ENCODE measurements at regions not wholly inside any gene's neighbourhood (a gene's known extent, or its start where the extent isn't known, plus 50 kb on each side); places are given as distances from the start of the nearest gene placed in this dataset.

DNA sequence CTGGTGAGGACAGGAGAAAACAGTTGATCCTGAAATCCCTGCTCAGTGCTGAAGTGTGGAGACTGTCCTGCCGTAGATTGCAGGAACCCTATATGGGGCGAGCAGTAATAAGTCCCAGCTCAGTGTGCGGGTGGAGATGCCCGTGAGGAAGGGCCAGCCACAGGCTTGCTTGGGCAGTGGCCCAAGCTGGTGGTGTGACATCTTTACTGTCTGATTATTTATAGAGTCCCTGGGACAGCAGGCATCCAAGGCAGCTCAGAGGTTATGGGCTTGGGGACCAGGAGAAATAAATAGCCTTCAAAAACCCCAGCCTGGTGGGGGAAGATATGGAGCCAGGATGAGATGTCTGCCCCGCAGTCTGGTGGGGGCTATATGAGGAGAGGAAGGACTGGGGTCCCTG is 170.7 kb upstream of the POU3F1 start:
- H3K4me3 ChIP-seq (ENCODE audit: low read depth, low read length): no peak overlapping the region
- no peak for DNase-seq (ENCODE audit: low read depth, low spot score)
- in situ Hi-C loops (cut with HindIII; ENCODE audit: low sequenced_read_pairs): no loop called here
- TF ChIP-seq, protein P1, sequence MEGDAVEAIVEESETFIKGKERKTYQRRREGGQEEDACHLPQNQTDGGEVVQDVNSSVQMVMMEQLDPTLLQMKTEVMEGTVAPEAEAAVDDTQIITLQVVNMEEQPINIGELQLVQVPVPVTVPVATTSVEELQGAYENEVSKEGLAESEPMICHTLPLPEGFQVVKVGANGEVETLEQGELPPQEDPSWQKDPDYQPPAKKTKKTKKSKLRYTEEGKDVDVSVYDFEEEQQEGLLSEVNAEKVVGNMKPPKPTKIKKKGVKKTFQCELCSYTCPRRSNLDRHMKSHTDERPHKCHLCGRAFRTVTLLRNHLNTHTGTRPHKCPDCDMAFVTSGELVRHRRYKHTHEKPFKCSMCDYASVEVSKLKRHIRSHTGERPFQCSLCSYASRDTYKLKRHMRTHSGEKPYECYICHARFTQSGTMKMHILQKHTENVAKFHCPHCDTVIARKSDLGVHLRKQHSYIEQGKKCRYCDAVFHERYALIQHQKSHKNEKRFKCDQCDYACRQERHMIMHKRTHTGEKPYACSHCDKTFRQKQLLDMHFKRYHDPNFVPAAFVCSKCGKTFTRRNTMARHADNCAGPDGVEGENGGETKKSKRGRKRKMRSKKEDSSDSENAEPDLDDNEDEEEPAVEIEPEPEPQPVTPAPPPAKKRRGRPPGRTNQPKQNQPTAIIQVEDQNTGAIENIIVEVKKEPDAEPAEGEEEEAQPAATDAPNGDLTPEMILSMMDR (IDR thresholded peaks at IDR 0.05; ENCODE audit: low read depth, low read length): no peak

DNA sequence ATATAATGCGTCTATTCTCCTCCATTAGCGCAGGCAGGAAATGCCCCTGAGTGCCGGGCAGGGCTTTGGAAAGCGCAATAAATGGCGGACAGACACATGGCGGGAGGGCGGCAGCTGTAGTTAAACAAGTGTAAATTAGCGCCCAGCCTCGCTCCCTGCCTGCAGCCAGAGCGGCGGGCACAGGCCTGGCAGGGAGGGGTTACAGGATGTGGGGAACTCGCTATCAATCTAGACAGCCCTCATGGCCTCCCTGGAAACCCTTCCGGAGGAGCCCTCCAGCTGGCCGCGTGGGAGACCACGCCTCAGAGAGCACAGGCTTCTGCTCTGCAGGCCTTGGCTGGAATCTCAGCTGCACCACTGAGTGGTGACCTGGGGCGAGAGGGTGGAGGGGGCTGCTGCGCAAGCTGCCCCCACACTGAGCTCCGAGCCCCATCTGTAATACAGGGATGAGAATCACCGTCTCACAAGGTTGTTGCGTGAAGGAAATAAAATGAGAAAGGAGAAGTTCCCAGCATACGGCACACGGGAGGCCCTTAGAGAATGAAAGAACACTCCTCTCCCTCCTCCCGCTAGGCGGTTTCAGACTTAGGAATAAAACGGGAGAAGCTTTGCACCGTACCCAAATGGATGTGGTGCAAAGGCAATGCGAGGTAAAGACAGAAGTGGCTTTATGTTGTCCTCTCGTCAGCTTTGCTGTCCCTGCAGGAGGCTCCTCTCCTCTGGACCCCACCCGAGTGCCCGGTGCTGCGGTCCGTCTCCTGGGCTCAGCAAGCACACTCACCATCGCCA is 167.2 kb upstream of the POU3F1 start:
- no peak overlapping the region for H3K4me3 ChIP-seq (ENCODE audit: low read depth, low read length)
- TF ChIP-seq, protein P1 (IDR thresholded peaks at IDR 0.05; ENCODE audit: low read depth, low read length): no peak
- in situ Hi-C loops (cut with HindIII; ENCODE audit: low sequenced_read_pairs): no loop called here
- no peak for DNase-seq (ENCODE audit: low read depth, low spot score)

DNA sequence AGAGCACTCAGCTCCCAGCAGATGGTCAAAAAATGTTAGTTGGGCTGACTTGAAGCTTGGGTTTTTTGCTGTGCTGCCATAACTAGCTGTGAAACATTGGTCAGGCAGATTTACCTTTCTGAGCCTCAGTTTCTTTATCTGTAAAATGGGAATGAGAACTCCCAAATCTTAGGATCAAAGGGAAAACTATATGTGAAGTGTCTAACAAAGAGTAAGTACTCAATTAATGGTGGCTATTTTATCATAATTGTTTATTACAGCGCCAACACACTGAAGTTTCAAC is 164.2 kb upstream of the POU3F1 start:
- no peak for DNase-seq (ENCODE audit: low read depth, low spot score)
- TF ChIP-seq, protein P1 (IDR thresholded peaks at IDR 0.05; ENCODE audit: low read depth, low read length): no peak
- no peak overlapping the region for H3K4me3 ChIP-seq (ENCODE audit: low read depth, low read length)
- in situ Hi-C loops (cut with HindIII; ENCODE audit: low sequenced_read_pairs): no loop called here

DNA sequence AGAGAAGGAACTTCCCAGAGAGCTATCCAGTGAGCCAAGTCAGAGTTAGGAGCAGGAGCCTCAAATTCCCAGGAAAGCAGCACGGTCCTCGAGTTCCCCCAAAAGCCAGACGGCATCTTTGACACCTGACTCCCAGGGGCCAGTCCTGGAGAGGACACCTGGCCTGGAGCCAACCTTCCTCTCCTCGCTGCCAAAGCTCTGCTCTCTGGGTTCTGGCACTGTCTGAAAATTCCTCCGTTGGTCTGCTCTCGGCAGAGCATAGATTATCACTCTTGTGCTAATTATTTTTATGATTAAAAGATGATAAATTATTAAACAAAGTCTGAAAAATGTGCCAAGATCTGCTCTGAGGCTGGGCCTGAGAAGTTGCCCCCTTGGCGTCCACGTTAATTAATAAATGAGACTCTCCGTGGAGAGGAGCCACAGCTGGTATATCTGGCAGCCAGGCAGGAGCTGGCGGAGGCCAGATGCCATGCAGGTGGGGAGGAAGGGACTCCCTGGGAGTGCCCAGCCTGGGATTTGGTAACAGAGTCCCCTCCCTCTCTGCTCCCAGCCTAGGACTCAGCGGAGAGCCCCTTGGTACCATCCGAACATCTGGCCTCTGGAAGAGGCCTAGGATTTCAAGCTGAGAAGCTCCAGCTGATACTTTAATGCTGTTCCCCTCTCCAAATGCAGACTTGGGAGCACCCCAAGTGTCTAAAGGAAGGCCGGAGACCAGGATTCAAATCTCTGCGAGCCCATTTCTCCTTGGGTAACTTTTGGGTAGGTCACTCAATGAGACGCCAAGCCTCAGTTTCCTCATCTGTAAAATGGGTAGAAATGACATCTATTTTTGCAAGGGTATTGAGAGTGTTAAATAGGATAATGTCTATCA is 163.7 kb upstream of the POU3F1 start:
- DNase-seq (ENCODE audit: low read depth, low spot score): no peak
- TF ChIP-seq, protein P1 (IDR thresholded peaks at IDR 0.05; ENCODE audit: low read depth, low read length): no peak
- in situ Hi-C loops (cut with HindIII; ENCODE audit: low sequenced_read_pairs): no loop called here
- no peak overlapping the region for H3K4me3 ChIP-seq (ENCODE audit: low read depth, low read length)

DNA sequence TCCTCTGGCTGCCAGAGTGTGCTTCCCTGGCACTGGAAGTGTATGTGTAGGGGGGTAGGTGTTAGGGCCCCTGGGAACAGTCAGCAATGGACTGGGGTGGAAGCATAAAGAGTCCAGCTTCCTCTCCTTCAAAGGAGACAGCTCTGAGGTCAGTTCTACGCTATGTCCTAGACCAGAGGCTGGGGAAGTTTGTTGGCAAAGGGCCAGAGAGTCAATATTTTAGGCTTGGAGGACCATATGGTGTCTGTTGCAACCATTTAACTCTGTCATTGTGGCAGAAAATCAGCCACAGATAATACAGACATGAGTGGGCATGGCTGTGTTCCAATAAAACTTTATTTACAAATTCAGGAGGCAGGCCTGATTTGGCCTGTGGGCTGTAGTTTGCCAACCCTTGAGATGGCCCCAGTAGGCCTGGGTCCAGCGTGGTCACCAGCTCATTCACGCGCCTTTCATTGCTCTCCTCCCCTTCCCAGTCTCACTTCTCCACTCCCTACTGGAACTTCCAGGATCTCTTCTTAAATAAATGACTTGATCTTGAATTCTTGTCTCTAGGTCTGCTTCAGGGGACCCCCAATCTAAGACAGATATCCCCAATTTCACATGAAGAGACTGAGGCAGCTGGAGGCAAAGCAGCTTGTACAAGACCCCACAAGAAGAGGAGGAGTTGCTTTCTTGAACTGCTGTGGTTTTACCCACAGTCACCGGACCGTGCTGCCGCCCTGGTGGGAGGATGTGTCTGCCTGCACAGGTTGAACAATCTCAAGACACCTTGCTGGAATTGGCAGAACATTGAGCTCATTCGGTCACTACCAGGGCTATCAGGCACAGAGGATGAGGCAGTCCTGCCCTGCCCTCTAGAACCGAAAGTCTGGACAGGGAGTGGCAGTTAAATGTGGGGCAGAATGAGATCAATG is 162.4 kb upstream of the POU3F1 start:
- in situ Hi-C loops (cut with HindIII; ENCODE audit: low sequenced_read_pairs): no loop called here
- TF ChIP-seq, protein P1 (IDR thresholded peaks at IDR 0.05; ENCODE audit: low read depth, low read length): no peak
- DNase-seq (ENCODE audit: low read depth, low spot score): no peak
- no peak overlapping the region for H3K4me3 ChIP-seq (ENCODE audit: low read depth, low read length)

DNA sequence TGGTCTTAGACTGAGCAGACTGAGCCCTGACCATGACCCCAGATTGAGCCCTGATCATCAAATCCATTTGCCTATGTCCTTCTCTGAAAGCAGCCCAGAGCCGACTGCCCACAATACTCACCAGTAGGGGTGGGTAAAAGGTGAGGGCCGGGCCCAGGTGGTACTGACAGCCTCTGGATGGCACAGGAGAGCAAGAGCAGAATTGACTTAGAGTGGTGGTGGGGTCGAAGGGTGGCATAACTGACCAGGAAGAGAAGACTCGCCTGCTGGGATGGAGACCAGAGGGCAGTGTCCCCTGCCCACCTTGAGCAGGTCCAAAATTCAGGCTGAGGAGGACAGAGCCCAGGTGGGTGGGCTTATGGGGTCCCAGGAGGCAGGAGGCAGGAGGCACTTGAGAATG is 161.3 kb upstream of the POU3F1 start:
- in situ Hi-C loops (cut with HindIII; ENCODE audit: low sequenced_read_pairs): no loop called here
- TF ChIP-seq, protein P1 (IDR thresholded peaks at IDR 0.05; ENCODE audit: low read depth, low read length): no peak
- no peak for DNase-seq (ENCODE audit: low read depth, low spot score)
- no peak overlapping the region for H3K4me3 ChIP-seq (ENCODE audit: low read depth, low read length)

Measured in astrocyte of the spinal cord (primary cell).